Fibroblast of gingiva (primary cell): ENCODE measurements at regions not wholly inside any gene's neighbourhood (a gene's known extent, or its start where the extent isn't known, plus 50 kb on each side); places are given as distances from the start of the nearest gene placed in this dataset.

Experiments
- DNase-seq: peaks from one replicate; pipeline ENCODE4 v3.0.0-alpha.2; 2011; ENCODE audit warnings: low read depth

- no peak for DNase-seq
Observed at GRCh38 chr3:34239875-34240274, 441.4 kb downstream of the PDCD6IP start.

GRCh38 chr3:34247401-34247800 lies 449.0 kb downstream of the PDCD6IP start:
- DNase-seq, result no peak

DNA sequence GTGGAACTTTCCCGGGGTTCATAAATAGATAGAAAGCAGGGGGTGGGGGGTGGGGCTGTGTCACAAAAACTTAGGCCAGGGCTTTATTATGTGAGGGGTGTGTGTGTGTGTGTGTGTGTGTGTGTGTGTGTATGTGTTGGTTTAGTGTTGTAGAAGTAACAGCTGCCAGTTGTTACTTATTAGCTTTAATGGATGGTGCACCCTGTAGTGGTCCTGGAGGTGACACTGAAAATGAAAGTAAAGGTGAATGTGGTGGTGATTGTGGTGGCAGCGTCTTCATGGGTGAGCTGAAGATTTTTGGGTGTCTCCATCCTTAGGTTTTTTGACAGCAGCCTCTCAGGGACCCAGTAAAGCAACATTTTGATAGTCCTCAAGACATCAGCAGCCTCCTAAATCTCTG lies 449.9 kb downstream of the PDCD6IP start:
- no peak for DNase-seq

- DNase-seq, result no peak
Observed at GRCh38 chr3:34254285-34254684, 455.9 kb downstream of the PDCD6IP start.

DNA sequence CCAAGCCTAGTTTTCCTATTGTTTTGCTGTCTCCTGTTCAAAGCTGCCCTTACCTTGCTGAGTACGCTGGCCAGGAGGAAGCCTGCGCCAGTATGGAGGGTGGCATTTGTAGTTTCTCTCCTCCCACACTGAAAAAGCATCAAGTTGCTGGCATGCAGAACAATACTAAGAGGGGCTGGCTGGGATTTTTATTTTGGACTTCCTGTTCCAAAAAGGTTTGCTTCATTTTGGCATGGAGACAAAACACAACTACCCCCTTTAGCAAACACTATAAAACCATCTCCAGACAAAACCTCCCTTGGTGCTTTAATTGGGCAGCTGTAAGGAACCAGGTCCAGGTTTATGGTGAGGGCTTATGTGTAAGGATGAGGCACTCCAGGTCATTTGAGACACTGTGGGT lies 457.6 kb downstream of the PDCD6IP start:
- DNase-seq, result no peak

DNA sequence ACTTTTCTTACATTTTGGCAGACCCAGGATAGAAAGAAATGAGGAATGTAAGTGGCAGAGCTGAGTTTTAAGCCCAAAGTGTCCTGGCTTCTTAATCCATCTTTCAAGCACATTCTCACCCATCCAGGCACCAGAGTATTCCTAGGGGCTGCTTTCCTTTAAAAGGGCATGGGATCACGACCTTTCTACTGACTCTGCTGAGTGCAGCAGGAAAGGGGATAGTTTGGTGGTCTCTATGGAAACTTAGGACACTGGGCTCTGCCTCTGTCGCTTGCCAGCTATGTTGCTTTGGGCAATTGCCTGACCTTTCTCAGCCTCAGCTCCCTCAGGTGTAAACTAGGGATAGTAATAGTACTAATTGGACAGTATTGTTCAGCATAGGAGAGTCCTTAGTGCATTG lies 458.4 kb downstream of the PDCD6IP start:
- DNase-seq, result no peak

GRCh38 chr3:34258271-34258998 lies 460.0 kb downstream of the PDCD6IP start:
- DNase-seq, result no peak

DNA sequence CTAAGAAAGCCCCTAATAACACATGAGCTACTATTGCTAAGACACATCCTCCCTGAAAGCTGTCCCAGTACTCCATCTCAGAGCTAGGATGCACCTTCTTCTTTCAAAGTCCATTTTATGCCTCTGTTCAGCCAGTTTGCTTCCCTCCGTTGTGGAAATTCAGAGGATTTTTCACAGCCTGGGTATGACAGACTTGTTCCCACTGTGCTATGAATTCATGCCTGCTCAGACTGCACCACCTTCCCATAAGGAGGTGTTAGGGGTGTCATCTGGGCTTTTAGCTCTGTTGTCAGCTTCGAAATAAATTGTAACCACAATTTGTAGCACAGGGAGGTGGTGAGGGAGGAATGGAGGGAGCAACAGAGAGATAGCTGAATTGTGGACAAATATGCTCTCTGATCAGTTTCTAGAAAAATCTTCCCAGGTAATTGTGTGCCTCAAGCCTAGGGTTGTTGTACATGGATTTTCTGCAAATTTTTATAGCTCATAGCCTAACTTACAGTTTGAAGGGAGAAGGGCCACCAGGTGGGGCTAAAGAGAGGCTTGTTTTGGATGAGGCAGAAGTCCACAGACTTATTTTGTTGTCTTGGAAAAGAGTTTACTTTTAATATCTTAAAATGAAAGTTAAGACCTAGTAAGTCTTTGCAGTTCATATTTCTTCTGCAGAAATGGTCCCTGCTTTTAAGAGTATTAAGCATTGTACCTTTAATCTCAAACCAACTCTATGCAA lies 462.0 kb downstream of the PDCD6IP start:
- DNase-seq, result peak; percentile 16

DNA sequence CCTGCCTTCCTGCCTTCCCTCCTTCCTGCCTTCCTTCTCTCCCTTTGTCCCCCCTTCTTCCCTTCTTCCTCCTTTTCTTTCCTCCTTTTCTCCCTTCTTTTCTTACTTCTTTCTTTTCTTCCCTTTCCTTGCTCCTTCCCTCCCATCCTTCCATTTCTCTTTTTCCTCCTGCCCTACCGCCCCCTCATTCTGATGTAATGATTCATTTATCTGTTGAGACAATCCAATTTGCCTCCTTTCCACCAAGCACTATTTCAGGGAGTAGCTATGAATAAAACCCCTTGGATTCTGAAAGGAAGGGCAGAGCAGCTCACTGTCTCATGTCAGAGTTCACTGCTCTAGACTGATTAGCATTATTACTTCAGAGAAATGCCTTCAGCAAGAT lies 462.6 kb downstream of the PDCD6IP start:
- no peak for DNase-seq

DNA sequence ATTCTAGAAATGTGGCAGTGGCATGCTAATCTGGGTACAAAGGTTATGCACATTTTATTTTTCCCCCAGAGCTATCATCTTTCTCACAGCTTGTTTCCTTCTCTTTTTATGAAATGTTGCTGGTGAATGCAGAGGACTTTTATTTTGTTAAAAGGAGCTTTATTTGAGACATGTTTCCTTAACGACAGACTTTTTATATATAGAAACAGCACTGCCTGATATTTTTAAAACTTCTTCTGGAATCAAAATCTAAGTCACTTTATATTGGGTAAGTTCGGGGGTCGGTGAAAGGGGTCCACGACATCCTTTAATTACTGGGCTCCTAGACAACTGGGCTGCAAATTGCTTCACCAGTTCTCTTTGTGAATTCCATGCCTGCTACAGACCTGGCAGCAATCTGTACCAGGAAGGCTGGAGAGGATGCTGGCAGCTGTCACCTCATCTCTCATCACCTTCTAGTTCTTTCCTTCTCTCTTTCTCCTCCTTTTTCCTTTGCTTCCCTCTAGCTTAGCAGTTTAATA lies 464.7 kb downstream of the PDCD6IP start:
- no peak for DNase-seq

- DNase-seq, result no peak
Observed at GRCh38 chr3:34264337-34265041, 466.1 kb downstream of the PDCD6IP start.

DNA sequence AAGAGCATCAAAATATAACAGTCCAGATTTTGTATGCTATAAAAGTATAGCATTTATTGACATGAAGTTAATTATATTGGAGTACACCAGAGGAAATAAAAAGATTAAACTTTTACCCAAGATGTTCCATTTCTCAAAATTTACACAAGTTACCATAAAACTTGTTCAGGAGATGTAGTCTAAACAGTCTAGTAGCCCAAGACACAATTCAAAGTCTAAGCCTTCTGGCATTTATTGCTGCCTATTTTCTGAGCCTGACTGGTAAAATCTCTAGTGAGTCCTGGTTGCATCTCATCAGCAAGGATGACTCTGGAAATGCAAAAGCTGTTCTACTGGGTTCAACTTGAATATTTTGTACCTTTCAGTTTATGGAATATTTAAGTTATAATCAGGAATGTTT lies 468.7 kb downstream of the PDCD6IP start:
- DNase-seq, result no peak

- no peak for DNase-seq
Observed at GRCh38 chr3:34268032-34268709, 469.7 kb downstream of the PDCD6IP start.

- no peak for DNase-seq
Observed at GRCh38 chr3:34275811-34276210, 477.4 kb downstream of the PDCD6IP start.

- no peak for DNase-seq
Observed at GRCh38 chr3:34276342-34276741, 477.9 kb downstream of the PDCD6IP start.

DNA sequence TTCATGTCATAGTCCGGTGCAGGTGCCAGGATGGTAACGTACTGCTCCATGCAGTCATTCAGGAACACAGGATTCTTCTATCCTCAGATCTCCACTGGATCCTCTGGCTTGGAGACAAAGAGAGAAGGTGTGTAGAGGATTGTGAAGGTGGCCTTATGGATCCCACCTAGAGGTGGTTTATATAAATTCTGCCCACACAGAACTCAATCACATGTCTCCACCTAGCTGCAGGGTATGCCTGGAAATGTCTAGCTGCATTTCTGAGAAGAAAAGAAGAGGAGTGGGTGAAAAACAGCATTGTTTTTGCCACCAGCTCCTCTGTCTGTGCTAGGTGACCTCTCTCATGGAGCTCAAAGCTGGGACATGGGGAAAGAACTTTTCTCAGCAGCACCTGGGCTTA lies 478.7 kb downstream of the PDCD6IP start:
- DNase-seq, result no peak

GRCh38 chr3:34279901-34280300 lies 481.5 kb downstream of the PDCD6IP start:
- DNase-seq, result no peak

GRCh38 chr3:34283751-34284150 lies 485.3 kb downstream of the PDCD6IP start:
- no peak for DNase-seq

DNA sequence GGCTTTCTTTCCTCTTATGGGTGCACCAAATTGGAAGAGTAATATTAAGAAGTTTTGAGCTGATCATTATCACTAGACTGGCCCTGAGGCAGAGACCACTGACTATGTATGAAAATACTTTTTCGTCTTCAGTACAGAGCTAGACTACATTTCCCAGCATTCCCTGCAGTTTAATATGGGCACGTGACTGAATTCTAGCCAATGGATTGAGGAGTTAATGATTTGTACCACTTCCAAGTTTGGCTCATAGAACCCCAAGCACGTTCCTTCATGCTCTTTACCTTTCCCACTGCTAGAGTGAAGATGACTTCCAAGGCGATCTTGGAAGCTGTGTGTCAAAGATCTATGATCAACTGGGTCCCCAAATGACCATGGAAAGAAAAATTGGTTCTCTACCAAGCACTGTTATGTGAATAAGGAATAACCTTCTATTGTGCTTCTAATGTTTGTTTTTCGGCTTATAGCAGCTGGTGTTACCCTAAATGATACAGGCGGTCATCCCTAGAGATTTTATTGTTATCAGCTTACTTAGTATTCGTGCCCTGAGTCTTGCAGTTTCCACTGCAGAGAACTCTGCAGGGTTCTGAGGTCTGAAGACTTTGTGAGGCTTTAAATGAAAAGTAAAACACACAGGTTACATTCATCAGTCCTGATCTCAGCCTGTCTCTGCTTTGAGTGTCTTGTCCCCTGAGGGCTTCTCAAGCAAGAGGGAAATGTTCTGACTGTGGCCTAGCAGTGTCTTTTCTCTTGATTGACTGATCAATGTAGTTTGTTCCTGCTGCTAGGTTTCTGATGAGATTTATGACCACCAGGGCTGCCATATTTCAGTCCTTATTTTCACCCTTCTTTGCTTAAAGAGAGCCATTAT lies 486.8 kb downstream of the PDCD6IP start:
- DNase-seq, result no peak

DNA sequence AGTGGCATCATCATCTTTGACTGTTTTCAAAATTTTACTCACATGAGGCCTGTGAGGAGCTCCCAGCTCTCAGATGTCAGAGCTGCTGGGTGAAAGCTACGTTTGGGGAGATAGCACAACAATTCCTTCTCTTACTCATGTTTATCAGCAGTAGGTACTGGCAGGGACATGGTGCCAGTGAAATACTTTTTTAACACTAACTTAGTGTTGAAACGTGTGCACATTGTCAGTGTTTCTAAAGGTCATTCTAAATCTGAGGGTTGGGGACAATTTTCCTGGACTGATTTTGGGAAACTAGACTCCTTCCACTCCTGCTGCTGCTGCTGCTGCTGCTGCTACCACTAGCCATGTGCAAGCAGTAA lies 487.4 kb downstream of the PDCD6IP start:
- DNase-seq, result no peak

GRCh38 chr3:34292605-34293300 lies 494.3 kb downstream of the PDCD6IP start:
- DNase-seq, result no peak
